Left ventricle myocardium inferior (tissue), 1 donor: ENCODE measurements at regions not wholly inside any gene's neighbourhood (a gene's known extent, or its start where the extent isn't known, plus 50 kb on each side); places are given as distances from the start of the nearest gene placed in this dataset.

Experiments
- DNase-seq: peaks from one replicate; pipeline ENCODE4 v3.0.0-alpha.2; 2020
- H3K27ac ChIP-seq: fragments of 200-600 bp; replicated peaks from 2 replicates; pipeline ENCODE4 v1.8.0; 2021
- H3K27me3 ChIP-seq: fragments of 200-600 bp; 2 replicates; pipeline ENCODE4 v1.8.0; 2021; ENCODE audit warnings: low read depth
- H3K36me3 ChIP-seq: fragments of 200-600 bp; 2 replicates; pipeline ENCODE4 v1.8.0; 2021
- H3K4me1 ChIP-seq: fragments of 200-600 bp; 2 replicates; pipeline ENCODE4 v1.8.0; 2021
- H3K4me3 ChIP-seq: fragments of 200-600 bp; 2 replicates; pipeline ENCODE4 v1.8.0; 2021; ENCODE audit warnings: mild to moderate bottlenecking, moderate library complexity
- H3K9me3 ChIP-seq: fragments of 200-600 bp; replicated peaks from 2 replicates; pipeline ENCODE4 v1.8.0; 2021
- intact Hi-C: fragments of 100-400 bp; cut with micrococcal nuclease; formaldehyde crosslinking; loops from one replicate; pipeline ENCODE4 v1.11.0; 2022
- TF ChIP-seq, protein P1 (sequence below): fragments of 200-600 bp; IDR thresholded peaks from 2 replicates; pipeline ENCODE4 v1.8.0; 2021; ENCODE audit warnings: antibody characterized with exemption, mild to moderate bottlenecking, borderline replicate concordance
- donor health status: DM: no; HTN: yes; CAD: no; lungs with severe emphysema.

GRCh38 chr16:11474617-11475291 lies 112.0 kb downstream of the LITAF start:
- no peaks in the 10 kb centered on the region for H3K4me1 ChIP-seq
- DNase-seq = no peak
- TF ChIP-seq, protein P1, sequence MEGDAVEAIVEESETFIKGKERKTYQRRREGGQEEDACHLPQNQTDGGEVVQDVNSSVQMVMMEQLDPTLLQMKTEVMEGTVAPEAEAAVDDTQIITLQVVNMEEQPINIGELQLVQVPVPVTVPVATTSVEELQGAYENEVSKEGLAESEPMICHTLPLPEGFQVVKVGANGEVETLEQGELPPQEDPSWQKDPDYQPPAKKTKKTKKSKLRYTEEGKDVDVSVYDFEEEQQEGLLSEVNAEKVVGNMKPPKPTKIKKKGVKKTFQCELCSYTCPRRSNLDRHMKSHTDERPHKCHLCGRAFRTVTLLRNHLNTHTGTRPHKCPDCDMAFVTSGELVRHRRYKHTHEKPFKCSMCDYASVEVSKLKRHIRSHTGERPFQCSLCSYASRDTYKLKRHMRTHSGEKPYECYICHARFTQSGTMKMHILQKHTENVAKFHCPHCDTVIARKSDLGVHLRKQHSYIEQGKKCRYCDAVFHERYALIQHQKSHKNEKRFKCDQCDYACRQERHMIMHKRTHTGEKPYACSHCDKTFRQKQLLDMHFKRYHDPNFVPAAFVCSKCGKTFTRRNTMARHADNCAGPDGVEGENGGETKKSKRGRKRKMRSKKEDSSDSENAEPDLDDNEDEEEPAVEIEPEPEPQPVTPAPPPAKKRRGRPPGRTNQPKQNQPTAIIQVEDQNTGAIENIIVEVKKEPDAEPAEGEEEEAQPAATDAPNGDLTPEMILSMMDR = no peak
- H3K9me3 ChIP-seq = no peaks in the 10 kb centered on the region
- no peak overlapping the region for H3K4me3 ChIP-seq
- intact Hi-C loops = no loop called here
- H3K27ac ChIP-seq = no peak overlapping the region
- H3K27me3 ChIP-seq = no peaks in the 10 kb centered on the region
- H3K36me3 ChIP-seq = no peaks in the 10 kb centered on the region

DNA sequence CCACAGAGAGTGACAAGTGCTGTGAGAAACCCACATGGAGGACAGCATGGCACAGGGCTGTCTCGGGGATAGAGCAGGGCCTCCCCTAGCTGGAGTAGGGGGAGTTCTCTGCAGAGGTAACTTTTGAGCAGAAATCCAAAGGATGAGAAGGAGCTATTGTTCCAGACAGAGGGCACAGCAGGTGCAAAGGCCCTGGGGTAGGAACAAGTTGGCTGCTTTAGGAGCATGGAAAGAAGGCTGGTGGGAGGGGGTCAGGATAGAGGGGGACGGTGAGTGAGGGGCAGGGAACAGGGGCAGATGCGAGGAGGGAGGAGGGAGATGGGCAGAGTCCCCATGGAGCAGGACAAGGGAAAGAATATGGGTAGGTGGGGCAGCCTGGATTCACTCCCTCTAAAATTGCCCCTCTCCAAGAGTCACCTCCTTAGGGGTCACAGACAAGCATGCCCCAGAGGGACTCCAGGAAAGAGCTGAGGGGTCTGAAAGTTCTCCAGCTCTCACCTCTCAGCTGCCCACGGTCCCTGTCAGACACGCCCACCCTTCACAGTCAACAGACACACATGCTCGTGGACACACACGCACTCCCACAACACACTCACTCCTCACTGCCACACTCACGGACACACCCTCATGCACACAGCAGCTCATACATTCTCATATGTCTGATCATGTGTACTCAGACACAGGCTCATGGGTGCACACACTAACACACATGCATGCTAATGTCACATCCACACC lies 110.7 kb downstream of the LITAF start:
- Histone ChIP-seq H3K27ac (no peak overlapping the region), H3K27me3 (no peaks in the 10 kb centered on the region), H3K9me3 (peaks cover 8% of the 10 kb centered on the region), H3K36me3 (no peaks in the 10 kb centered on the region), H3K4me3 (no peak overlapping the region), H3K4me1 (no peaks in the 10 kb centered on the region)
- TF ChIP-seq, protein P1 = no peak
- DNase-seq = no peak
- intact Hi-C loops = no loop called here

DNA sequence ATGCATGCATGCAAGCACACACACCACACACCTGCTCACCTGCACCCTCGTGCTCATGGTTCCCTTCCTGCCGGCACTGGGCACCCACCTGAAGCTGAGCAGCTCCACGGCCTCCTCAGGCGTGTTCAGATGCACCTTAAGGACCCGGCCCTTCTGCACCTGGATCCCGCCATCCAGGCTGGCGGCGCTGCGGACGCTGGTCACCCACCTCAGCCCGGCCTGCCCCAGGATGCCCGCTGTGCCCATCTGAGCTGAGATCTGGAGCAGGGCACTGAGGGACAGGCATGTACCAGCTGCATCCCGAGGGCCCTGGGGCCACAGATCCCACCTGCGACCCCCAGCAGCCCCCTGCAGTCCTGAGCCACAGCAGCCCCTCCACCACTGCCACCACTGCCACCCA lies 110.0 kb downstream of the LITAF start:
- Histone ChIP-seq H3K4me1 (no peaks in the 10 kb centered on the region), H3K27me3 (no peaks in the 10 kb centered on the region), H3K36me3 (no peaks in the 10 kb centered on the region), H3K4me3 (no peak overlapping the region), H3K9me3 (peaks cover 9% of the 10 kb centered on the region), H3K27ac (no peak overlapping the region)
- TF ChIP-seq, protein P1 = no peak
- intact Hi-C loops = no loop called here
- DNase-seq = no peak

GRCh38 chr16:11478431-11479119 lies 108.1 kb downstream of the LITAF start:
- no peak for DNase-seq
- Histone ChIP-seq H3K4me1 (no peaks in the 10 kb centered on the region), H3K4me3 (no peak overlapping the region), H3K36me3 (peaks cover 8% of the 10 kb centered on the region), H3K9me3 (peaks cover 24% of the 10 kb centered on the region), H3K27ac (no peak overlapping the region), H3K27me3 (no peaks in the 10 kb centered on the region)
- TF ChIP-seq, protein P1 = no peak
- intact Hi-C loops = no loop called here

- Histone ChIP-seq H3K36me3 (peaks cover 8% of the 10 kb centered on the region), H3K9me3 (peaks cover 25% of the 10 kb centered on the region), H3K4me3 (no peak overlapping the region), H3K4me1 (no peaks in the 10 kb centered on the region), H3K27me3 (no peaks in the 10 kb centered on the region), H3K27ac (no peak overlapping the region)
- TF ChIP-seq, protein P1 = no peak
- intact Hi-C loops = no loop called here
- no peak for DNase-seq
Measured at GRCh38 chr16:11479916-11480315, 106.8 kb downstream of the LITAF start.
